SK-N-MC (cell line): ENCODE measurements at regions not wholly inside any gene's neighbourhood (a gene's known extent, or its start where the extent isn't known, plus 50 kb on each side); places are given as distances from the start of the nearest gene placed in this dataset.

ENCODE experiments used
- EZH2 ChIP-seq: fragments of 200-600 bp; sonication (generic); IDR thresholded peaks from one replicate; pipeline ENCODE4 v1.6.1; 2017; ENCODE audit warnings: antibody characterized with exemption
- FOXP2 ChIP-seq: optimal IDR thresholded peaks from 2 replicates; pipeline ENCODE3; 2011; ENCODE audit warnings: mild to moderate bottlenecking, moderate library complexity; ENCODE audit not compliant: insufficient read depth; ENCODE audit errors: extremely low read length, control extremely low read depth
- POLR2AphosphoS5 ChIP-seq: IDR thresholded peaks from 2 replicates; pipeline ENCODE4 v1.6.1; 2012; ENCODE audit warnings: mild to moderate bottlenecking, low read depth, low read length, borderline replicate concordance

GRCh38 chr12:75561921-75562320 lies 50.5 kb upstream of the KRR1 start:
- TF ChIP-seq EZH2 (no peak), POLR2AphosphoS5 (no peak), FOXP2 (no peak)
